ENCODE measurements at regions not wholly inside any gene's neighbourhood (a gene's known extent, or its start where the extent isn't known, plus 50 kb on each side); places are given as distances from the start of the nearest gene placed in this dataset.

DNA sequence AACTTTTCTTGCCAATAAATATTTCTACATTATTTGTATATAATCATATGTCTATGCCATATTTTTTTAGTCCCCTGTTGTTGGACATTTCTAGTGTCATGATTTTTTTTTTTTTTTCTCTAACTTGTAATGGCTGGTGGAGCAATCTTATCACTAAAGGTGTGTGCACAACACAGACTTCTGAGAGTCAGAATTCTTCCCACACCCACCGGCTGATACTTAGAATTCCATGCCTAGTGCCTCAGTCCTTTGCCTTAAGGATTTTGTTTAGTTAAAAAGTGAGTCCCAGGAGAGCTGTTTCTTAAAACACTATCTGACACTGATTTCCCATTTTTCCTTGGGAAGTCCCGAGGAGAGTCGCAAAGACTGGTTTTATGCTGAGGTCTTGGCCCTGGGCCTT is 87.7 kb upstream of the BARX2 start:
- Histone ChIP-seq H3K36me3 (no peaks in the 10 kb centered on the region), H3K9me3 (no peaks in the 10 kb centered on the region), H3K4me3 (no peak overlapping the region), H3K27ac (no peak overlapping the region), H3K27me3 (peaks cover 0 to 15% (median 0%) of the 10 kb centered on the region in 9 donors), H3K4me1 (peaks cover 0 to 12% (median 0%) of the 10 kb centered on the region in 12 donors)
- intact Hi-C loops (cut with DNase I) = no loop called here
- no peak for DNase-seq
- no peak for ATAC-seq
- TF ChIP-seq POLR2A (IDR thresholded peaks at IDR 0.05) = no peak
- TF ChIP-seq, protein P1, sequence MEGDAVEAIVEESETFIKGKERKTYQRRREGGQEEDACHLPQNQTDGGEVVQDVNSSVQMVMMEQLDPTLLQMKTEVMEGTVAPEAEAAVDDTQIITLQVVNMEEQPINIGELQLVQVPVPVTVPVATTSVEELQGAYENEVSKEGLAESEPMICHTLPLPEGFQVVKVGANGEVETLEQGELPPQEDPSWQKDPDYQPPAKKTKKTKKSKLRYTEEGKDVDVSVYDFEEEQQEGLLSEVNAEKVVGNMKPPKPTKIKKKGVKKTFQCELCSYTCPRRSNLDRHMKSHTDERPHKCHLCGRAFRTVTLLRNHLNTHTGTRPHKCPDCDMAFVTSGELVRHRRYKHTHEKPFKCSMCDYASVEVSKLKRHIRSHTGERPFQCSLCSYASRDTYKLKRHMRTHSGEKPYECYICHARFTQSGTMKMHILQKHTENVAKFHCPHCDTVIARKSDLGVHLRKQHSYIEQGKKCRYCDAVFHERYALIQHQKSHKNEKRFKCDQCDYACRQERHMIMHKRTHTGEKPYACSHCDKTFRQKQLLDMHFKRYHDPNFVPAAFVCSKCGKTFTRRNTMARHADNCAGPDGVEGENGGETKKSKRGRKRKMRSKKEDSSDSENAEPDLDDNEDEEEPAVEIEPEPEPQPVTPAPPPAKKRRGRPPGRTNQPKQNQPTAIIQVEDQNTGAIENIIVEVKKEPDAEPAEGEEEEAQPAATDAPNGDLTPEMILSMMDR (IDR thresholded peaks at IDR 0.05) = no peak
- 49 to 57% (median 55%) methylated on average over 3 of the region's 3 CpGs for WGBS, 4 donors

DNA sequence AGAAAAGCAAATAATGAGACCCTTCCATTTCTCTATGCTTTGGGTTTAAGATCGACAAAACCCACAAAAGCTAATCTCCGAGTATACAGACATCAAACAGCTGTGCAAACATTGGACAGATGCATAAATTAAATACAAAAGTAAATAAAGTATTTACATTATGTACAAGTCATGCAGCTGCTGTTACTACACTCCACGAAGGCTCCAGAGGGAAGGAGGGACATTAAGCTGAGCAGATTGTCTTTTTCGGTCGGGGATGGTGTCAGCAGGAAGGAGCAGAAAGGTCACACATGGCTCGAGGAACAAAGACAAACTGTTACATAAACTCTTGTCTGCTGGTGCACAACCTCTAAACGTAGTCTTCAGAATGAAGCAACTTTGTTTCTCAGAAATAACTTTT is 88.8 kb upstream of the BARX2 start:
- H3K27ac ChIP-seq = peak overlapping the region in 1 of 12 donors; percentile 20
- 37 to 59% (median 42%) methylated on average over 7 of the region's 7 CpGs for WGBS, 4 donors
- DNase-seq (no peak), ATAC-seq (peak in 2 of 4 donors; percentile 13 to 18)
- H3K36me3 ChIP-seq = no peaks in the 10 kb centered on the region
- no peak overlapping the region for H3K4me3 ChIP-seq
- H3K27me3 ChIP-seq = peaks cover 0 to 15% (median 0%) of the 10 kb centered on the region in 9 donors
- H3K9me3 ChIP-seq = no peaks in the 10 kb centered on the region
- intact Hi-C loops (cut with DNase I) = no loop called here
- TF ChIP-seq POLR2A (IDR thresholded peaks at IDR 0.05) = no peak
- peaks cover 0 to 12% (median 0%) of the 10 kb centered on the region in 12 donors for H3K4me1 ChIP-seq

DNA sequence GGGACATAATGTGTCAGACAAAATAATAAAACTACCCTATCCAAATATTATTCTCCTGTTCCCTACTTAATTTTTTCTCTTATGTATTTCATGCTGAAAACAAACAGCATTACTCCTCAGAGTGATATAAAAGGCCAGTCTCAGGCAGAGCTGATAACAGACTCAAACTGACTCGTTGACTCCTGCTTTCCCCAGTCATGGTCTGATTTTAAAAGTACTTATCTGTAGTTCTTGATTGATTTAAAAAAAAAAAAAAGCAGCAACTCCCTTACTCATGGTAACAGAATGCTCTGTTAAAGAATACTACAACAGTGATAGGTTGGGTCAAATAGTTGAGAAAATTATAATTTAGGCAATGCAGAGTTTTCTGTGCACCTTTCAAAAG is 90.3 kb upstream of the BARX2 start:
- TF ChIP-seq, protein P1 (IDR thresholded peaks at IDR 0.05) = no peak
- no peak for TF ChIP-seq POLR2A (IDR thresholded peaks at IDR 0.05)
- ATAC-seq (no peak), DNase-seq (no peak)
- Histone ChIP-seq H3K4me3 (no peak overlapping the region), H3K27me3 (peaks cover 0 to 8% (median 0%) of the 10 kb centered on the region in 9 donors), H3K9me3 (no peaks in the 10 kb centered on the region), H3K4me1 (peaks cover 0 to 16% (median 0%) of the 10 kb centered on the region in 12 donors), H3K27ac (peak overlapping the region in 3 of 12 donors; percentile 5 to 26 (median 15)), H3K36me3 (no peaks in the 10 kb centered on the region)
- WGBS, 4 donors = 7 to 27% (median 21%) methylated on average over 1 of the region's 1 CpG
- intact Hi-C loops (cut with DNase I) = no loop called here

DNA sequence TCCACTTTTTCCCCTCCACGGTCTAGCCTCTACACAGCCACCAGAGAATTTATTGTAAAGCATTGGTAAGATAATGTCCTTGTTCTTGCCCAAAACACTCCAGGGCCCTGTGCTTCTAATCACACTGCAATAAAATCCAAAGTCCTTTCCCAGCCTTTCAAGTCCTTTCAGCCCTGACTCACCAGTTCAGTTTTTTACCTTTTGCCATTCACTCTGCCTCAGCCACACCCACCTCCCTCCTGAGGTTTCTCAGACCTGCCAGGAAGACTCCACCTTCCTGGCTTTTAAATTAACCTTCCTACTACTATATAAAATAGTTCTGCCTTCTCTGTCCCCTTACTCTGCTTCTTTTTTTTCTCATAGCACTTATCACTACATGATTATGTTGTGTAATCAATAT is 91.0 kb upstream of the ARHGAP32 start:
- no peak for DNase-seq
- H3K4me1 ChIP-seq = peaks cover 0 to 26% (median 7%) of the 10 kb centered on the region in 12 donors
- 52 to 83% (median 69%) methylated on average over 1 of the region's 1 CpG for WGBS, 4 donors
- TF ChIP-seq, protein P1 (IDR thresholded peaks at IDR 0.05) = no peak
- no peak for TF ChIP-seq POLR2A (IDR thresholded peaks at IDR 0.05)
- ATAC-seq = no peak
- intact Hi-C loops (cut with DNase I) = loop anchor here in 1 of 10 donors (5.0 kb wide), 1 partner anchor 39 kb away; no protein-coding TSS in a partner anchor
- H3K36me3 ChIP-seq = no peaks in the 10 kb centered on the region
- H3K9me3 ChIP-seq = no peaks in the 10 kb centered on the region
- H3K27me3 ChIP-seq = peaks cover 0 to 4% (median 0%) of the 10 kb centered on the region in 9 donors
- H3K4me3 ChIP-seq = no peak overlapping the region
- no peak overlapping the region for H3K27ac ChIP-seq

DNA sequence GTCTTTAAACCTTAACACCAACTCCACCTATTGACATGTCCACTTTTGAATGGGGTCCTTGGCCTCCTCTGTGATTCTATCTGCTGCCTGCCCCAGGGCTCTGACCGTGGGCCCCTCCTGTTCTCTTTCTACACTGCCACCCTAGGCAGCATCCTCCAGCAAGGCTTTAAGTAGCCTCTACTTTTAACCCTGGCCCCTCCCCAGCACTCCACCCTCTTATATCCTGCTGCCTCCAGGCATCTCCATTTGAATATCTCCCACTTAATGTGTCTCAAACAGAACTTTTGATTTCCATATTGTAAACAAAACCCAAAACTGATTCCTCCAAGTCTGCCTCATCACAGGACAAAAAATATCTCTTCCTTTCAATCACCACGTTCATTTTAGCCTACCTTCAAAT is 90.5 kb upstream of the ARHGAP32 start:
- H3K4me3 ChIP-seq = no peak overlapping the region
- intact Hi-C loops (cut with DNase I) = loop anchor here in 1 of 10 donors (5.0 kb wide), 1 partner anchor 40 kb away; no protein-coding TSS in a partner anchor
- WGBS, 4 donors = 47 to 59% (median 57%) methylated on average over 2 of the region's 2 CpGs
- H3K9me3 ChIP-seq = no peaks in the 10 kb centered on the region
- DNase-seq = no peak
- no peak overlapping the region for H3K27ac ChIP-seq
- H3K36me3 ChIP-seq = no peaks in the 10 kb centered on the region
- H3K4me1 ChIP-seq = peaks cover 0 to 31% (median 9%) of the 10 kb centered on the region in 12 donors
- ATAC-seq = no peak
- TF ChIP-seq, protein P1 (IDR thresholded peaks at IDR 0.05) = no peak
- TF ChIP-seq POLR2A (IDR thresholded peaks at IDR 0.05) = no peak
- peaks cover 0 to 4% (median 0%) of the 10 kb centered on the region in 9 donors for H3K27me3 ChIP-seq

Data from heart left ventricle (tissue), 16 donors.